ENCODE measurements at regions not wholly inside any gene's neighbourhood (a gene's known extent, or its start where the extent isn't known, plus 50 kb on each side); places are given as distances from the start of the nearest gene placed in this dataset.
"Not testable (repeated sequence)": the region's sequence is repeated elsewhere in the genome, so short reads cannot be mapped to it uniquely, and the experiment has no call there.

DNA sequence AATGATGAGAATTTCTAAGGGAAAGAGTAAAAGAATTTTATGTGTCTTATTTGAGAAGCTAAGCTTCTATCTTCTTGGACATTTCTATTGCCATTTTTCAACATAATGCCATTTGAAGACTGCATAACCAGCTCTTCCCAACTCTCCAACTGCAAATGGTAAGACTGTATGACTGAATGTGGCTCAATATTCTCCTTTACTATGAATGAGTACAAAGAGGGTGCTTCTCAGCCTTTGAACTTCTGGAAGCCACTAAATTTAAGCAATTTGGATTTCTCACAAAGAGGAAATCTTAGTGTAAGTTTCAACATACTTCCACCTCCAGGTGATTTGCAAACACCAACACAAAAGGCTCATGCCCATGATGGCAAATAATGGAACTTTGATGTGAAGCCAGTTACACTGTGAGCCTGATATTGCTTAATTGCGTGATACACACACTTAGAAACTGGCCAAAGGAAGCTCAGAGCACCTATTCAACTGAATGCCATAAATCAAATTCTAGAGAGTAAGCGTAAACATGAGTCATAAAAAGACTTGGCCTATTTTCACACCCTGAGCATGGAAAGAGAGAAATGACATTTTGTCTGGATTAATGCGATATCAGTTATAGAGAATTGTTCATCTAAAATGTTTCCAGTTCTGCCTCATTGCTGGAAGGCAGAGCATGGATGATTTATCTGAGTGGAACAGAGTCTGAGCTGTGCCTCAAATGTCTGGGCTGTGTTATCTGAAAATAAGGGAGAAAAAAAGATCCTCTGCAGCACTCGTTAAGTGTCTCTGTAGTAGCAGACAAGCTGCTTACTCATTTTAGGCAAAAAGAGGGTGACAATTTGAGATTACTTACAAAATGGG is 145.3 kb downstream of the PLK2 start:
- TF ChIP-seq, protein P1, sequence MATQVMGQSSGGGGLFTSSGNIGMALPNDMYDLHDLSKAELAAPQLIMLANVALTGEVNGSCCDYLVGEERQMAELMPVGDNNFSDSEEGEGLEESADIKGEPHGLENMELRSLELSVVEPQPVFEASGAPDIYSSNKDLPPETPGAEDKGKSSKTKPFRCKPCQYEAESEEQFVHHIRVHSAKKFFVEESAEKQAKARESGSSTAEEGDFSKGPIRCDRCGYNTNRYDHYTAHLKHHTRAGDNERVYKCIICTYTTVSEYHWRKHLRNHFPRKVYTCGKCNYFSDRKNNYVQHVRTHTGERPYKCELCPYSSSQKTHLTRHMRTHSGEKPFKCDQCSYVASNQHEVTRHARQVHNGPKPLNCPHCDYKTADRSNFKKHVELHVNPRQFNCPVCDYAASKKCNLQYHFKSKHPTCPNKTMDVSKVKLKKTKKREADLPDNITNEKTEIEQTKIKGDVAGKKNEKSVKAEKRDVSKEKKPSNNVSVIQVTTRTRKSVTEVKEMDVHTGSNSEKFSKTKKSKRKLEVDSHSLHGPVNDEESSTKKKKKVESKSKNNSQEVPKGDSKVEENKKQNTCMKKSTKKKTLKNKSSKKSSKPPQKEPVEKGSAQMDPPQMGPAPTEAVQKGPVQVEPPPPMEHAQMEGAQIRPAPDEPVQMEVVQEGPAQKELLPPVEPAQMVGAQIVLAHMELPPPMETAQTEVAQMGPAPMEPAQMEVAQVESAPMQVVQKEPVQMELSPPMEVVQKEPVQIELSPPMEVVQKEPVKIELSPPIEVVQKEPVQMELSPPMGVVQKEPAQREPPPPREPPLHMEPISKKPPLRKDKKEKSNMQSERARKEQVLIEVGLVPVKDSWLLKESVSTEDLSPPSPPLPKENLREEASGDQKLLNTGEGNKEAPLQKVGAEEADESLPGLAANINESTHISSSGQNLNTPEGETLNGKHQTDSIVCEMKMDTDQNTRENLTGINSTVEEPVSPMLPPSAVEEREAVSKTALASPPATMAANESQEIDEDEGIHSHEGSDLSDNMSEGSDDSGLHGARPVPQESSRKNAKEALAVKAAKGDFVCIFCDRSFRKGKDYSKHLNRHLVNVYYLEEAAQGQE (IDR thresholded peaks at IDR 0.05; ENCODE audit: insufficient replicate concordance, low read depth) = no peak
- TF ChIP-seq SPI1 (IDR thresholded peaks at IDR 0.05; ENCODE audit: borderline replicate concordance, low read depth) (no peak), POLR2AphosphoS5 (IDR thresholded peaks at IDR 0.05; ENCODE audit: low read depth) (no peak), GABPA (IDR thresholded peaks at IDR 0.05; ENCODE audit: low read depth) (no peak)
- TF ChIP-seq, protein P2, sequence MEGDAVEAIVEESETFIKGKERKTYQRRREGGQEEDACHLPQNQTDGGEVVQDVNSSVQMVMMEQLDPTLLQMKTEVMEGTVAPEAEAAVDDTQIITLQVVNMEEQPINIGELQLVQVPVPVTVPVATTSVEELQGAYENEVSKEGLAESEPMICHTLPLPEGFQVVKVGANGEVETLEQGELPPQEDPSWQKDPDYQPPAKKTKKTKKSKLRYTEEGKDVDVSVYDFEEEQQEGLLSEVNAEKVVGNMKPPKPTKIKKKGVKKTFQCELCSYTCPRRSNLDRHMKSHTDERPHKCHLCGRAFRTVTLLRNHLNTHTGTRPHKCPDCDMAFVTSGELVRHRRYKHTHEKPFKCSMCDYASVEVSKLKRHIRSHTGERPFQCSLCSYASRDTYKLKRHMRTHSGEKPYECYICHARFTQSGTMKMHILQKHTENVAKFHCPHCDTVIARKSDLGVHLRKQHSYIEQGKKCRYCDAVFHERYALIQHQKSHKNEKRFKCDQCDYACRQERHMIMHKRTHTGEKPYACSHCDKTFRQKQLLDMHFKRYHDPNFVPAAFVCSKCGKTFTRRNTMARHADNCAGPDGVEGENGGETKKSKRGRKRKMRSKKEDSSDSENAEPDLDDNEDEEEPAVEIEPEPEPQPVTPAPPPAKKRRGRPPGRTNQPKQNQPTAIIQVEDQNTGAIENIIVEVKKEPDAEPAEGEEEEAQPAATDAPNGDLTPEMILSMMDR (IDR thresholded peaks at IDR 0.05; ENCODE audit: insufficient read depth, low read length) = no peak
- Histone ChIP-seq H3K27me3 (ENCODE audit: insufficient read depth, poor library complexity, severe bottlenecking) (no peaks in the 10 kb centered on the region), H3K4me3 (replicated peaks; ENCODE audit: insufficient read depth, low read length) (no peak overlapping the region), H3K27ac (replicated peaks) (no peak overlapping the region)
- DNase-seq (ENCODE audit: low read depth in 1 of 2, low spot score in 1 of 2) = no peak

DNA sequence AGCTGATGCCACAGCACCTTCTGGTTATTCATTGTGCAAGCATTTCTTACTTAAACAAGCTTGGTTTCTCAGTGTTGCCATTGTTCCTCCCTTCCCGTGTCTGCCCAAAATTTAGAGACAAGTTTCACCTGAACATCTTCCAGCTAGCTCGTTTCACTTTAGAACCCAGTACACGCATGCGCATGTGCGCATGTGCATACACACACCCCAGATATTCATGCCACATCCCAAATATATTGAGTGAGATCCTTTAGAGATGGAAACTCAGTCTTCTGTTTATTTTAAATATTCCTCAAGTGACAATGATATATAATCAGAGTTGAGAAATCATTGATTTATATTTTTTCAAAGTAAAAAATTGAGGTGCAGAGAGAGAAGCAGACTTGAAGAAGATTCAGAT is 147.6 kb downstream of the PLK2 start:
- Histone ChIP-seq H3K4me3 (replicated peaks; ENCODE audit: insufficient read depth, low read length) (no peak overlapping the region), H3K27me3 (ENCODE audit: insufficient read depth, poor library complexity, severe bottlenecking) (no peaks in the 10 kb centered on the region), H3K27ac (replicated peaks) (no peak overlapping the region)
- DNase-seq (ENCODE audit: low read depth in 1 of 2, low spot score in 1 of 2) = no peak
- TF ChIP-seq GABPA (IDR thresholded peaks at IDR 0.05; ENCODE audit: low read depth) = no peak
- TF ChIP-seq, protein P2 (IDR thresholded peaks at IDR 0.05; ENCODE audit: insufficient read depth, low read length) = no peak
- no peak for TF ChIP-seq POLR2AphosphoS5 (IDR thresholded peaks at IDR 0.05; ENCODE audit: low read depth)
- TF ChIP-seq SPI1 (IDR thresholded peaks at IDR 0.05; ENCODE audit: borderline replicate concordance, low read depth) = no peak
- TF ChIP-seq, protein P1 (IDR thresholded peaks at IDR 0.05; ENCODE audit: insufficient replicate concordance, low read depth) = no peak

DNA sequence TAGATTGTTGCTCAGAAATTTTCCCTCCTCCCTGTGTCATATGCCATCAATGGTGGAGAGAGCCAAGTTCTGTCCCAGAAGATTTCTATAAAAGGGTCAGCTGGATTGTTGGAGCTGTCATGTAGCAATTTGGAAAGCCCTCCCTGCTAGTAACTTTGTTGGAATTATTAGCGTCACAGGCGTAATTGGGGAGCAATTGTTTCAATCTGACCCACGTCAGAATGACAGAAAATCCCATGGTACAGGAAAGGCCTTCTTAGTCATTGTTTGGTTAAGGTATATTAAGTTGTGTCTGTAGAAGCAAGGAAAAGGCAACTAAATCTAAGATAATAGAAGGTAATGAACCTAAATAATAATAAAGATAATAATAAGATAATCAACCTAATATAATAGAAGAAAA is 148.4 kb downstream of the PLK2 start:
- Histone ChIP-seq H3K27me3 (ENCODE audit: insufficient read depth, poor library complexity, severe bottlenecking) (no peaks in the 10 kb centered on the region), H3K4me3 (replicated peaks; ENCODE audit: insufficient read depth, low read length) (no peak overlapping the region), H3K27ac (replicated peaks) (no peak overlapping the region)
- DNase-seq (ENCODE audit: low read depth in 1 of 2, low spot score in 1 of 2) = no peak
- TF ChIP-seq, protein P1 (IDR thresholded peaks at IDR 0.05; ENCODE audit: insufficient replicate concordance, low read depth) = no peak
- TF ChIP-seq, protein P2 (IDR thresholded peaks at IDR 0.05; ENCODE audit: insufficient read depth, low read length) = no peak
- no peak for TF ChIP-seq POLR2AphosphoS5 (IDR thresholded peaks at IDR 0.05; ENCODE audit: low read depth)
- no peak for TF ChIP-seq GABPA (IDR thresholded peaks at IDR 0.05; ENCODE audit: low read depth)
- TF ChIP-seq SPI1 (IDR thresholded peaks at IDR 0.05; ENCODE audit: borderline replicate concordance, low read depth) = no peak

GRCh38 chr5:58308384-58308783 is 151.5 kb downstream of the PLK2 start:
- H3K27ac ChIP-seq (replicated peaks); DNase-seq (ENCODE audit: low read depth in 1 of 2, low spot score in 1 of 2); H3K4me3 ChIP-seq (replicated peaks; ENCODE audit: insufficient read depth, low read length); H3K27me3 ChIP-seq (ENCODE audit: insufficient read depth, poor library complexity, severe bottlenecking): not testable (repeated sequence)
